Spleen (tissue), 7 donors: ENCODE measurements at regions not wholly inside any gene's neighbourhood (a gene's known extent, or its start where the extent isn't known, plus 50 kb on each side); places are given as distances from the start of the nearest gene placed in this dataset.

Source experiments
- POLR2A ChIP-seq, 3 donors: fragments of 450-650 bp; IDR thresholded peaks; one replicate each; pipeline ENCODE4 v1.5.1; 2017; ENCODE audit warnings: antibody characterized with exemption in 3 of 3, mild to moderate bottlenecking in 1 of 3
- POLR2AphosphoS5 ChIP-seq, 3 donors: sonication (generic); formaldehyde crosslinking; IDR thresholded peaks; one replicate each; pipeline ENCODE4 v1.5.1; 2017; ENCODE audit warnings: antibody characterized with exemption in 3 of 3
- TF ChIP-seq, protein P1 (sequence below), 11 experiments: fragments of 200-600 bp in 7 of 11; fragments of 450-650 bp in 4 of 11; sonication (generic) in 4 of 11; IDR thresholded peaks in 8 of 11; conservative IDR thresholded peaks in 3 of 11; 1 replicate in 7 of 11; 2 replicates in 4 of 11; pipeline versions ENCODE4 v1.4.0 to v1.8.0; 2016 to 2021; ENCODE audit warnings: antibody characterized with exemption in 11 of 11, inconsistent platforms in 4 of 11, mild to moderate bottlenecking in 1 of 11
- donor health status: DM: no; HTN: no; CAD: no; lungs with moderate emphysema.
- donor health status: DM: no; HTN: no; CAD: no.
- donor health status: DM: no; HTN: no; CAD: no.

DNA sequence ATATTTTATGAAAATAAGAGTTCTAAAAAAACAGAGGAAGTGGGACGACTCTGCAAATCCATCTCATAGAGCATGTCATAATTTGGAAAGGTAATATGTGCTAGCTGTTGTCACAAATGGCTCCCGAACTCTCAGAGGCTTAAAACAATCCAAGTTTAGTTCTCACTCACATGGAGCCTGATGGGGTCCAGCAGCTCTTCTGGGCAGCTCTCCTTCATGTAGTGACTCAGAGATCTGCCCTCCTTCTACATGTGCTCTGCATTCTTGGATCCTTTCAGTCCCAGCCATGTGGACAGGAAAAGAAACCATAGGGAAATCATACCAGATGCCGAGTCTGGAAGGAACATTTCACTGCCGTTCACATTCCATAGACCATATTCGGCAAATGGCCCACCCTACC is 180.1 kb upstream of the APCDD1 start:
- TF ChIP-seq, protein P1, sequence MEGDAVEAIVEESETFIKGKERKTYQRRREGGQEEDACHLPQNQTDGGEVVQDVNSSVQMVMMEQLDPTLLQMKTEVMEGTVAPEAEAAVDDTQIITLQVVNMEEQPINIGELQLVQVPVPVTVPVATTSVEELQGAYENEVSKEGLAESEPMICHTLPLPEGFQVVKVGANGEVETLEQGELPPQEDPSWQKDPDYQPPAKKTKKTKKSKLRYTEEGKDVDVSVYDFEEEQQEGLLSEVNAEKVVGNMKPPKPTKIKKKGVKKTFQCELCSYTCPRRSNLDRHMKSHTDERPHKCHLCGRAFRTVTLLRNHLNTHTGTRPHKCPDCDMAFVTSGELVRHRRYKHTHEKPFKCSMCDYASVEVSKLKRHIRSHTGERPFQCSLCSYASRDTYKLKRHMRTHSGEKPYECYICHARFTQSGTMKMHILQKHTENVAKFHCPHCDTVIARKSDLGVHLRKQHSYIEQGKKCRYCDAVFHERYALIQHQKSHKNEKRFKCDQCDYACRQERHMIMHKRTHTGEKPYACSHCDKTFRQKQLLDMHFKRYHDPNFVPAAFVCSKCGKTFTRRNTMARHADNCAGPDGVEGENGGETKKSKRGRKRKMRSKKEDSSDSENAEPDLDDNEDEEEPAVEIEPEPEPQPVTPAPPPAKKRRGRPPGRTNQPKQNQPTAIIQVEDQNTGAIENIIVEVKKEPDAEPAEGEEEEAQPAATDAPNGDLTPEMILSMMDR (IDR thresholded peaks at IDR 0.05 in 8 of 11, conservative IDR thresholded peaks at IDR 0.05 in 3 of 11), result no peak
- TF ChIP-seq POLR2AphosphoS5 (IDR thresholded peaks at IDR 0.05), result no peak
- no peak for TF ChIP-seq POLR2A (IDR thresholded peaks at IDR 0.05)
